GM04503 (cell line): ENCODE measurements at regions not wholly inside any gene's neighbourhood (a gene's known extent, or its start where the extent isn't known, plus 50 kb on each side); places are given as distances from the start of the nearest gene placed in this dataset.
A peak's percentile ranks its signal among the peaks of the same experiment; 100 is the strongest.

Experiments
- DNase-seq: peaks from one replicate; pipeline ENCODE4 v3.0.0-alpha.2; 2012; ENCODE audit warnings: low read depth

DNA sequence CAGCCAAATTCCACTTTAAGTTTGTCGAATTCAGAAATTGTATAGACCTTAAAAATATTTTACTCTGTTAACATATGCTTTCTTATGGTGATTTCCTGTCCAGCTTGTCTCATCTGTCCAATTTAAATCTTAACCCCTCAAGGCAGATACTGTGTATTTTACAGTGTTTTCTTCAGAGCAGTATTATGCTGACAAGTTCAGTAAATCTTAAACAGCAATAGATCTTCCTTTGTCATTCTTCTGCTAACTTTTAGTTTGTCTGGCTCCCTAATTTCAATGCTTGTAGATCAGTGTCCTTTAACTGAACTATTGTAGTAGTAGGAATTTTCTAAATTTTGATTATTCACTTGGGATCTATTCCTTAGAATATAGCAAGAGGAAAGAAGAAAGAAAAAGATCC, 52.8 kb upstream of the MEIS1 start:
- no peak for DNase-seq

DNA sequence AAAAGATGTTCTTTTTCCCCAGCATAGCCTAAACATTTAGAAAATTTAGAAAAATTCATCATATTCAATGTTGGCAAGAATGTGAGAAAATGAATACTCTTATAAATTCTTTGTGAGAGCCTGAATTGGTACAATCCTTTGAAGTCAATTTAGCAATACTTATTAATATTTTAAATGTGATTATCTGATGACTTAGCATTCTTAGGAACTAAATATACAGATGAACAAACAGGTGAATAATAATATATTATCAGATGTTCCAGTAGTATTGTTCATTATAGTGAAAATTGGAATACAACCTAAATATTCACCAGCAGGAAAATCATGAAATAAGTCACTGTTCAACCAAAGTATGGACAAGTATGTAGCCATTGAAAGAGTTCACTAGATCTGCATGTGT, 55.5 kb upstream of the MEIS1 start:
- no peak for DNase-seq

DNA sequence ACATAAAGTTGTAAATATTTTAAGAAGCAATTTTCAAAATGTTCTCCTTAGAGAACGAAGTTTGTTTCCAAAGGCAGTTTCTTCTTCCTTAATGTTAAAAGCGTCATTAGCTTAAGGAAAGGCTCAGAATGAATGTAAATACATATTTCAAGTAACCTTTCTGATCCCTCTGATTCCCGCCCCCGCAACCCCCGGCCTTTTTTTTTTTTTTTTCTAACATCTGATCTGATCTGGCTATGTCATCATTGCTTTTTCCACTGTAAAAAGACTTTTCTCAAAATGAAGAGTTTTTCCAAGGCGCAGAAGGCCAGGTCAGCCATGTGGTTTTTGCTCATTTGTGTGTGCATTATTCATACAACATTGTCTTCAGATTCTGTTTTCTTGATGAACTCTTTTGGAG, 57.1 kb upstream of the MEIS1 start:
- DNase-seq, result no peak

DNA sequence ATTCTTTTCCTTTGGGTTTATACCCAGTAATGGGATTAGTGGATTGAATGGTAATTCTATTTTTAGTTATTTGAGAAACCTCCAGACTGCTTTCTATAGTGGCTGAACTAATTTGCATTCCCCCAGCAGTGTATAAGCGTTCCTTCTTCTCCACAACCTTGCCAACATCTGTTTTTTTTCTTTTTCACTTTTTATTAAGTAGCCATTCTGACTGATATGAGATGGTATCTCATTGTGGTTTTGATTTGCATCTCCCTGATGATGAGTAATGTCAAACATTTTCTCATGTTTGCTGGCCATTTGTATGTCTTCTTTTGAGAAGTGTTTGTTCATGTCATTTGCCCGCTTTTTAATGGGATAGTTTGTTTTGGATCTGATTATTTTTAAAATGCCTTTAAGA, 64.1 kb upstream of the MEIS1 start:
- no peak for DNase-seq

DNA sequence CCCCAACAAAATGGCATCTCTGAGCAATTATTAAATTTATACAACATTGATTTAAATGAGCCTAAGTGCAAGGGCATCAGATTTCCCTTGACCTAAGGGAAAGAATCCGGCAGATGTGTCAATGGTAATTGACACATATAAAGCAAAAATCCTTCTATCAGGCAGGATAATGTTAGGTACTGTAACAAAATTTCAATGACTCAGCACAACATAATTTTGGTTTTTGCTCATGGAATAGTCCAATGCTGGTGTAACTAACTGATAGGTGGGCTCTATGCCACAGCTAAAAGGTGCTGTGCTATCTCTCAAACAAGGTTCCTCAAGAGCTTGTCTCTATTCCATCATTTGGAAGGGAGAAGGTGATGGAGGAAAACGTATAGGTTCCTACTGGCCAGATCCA, 68.3 kb upstream of the MEIS1 start:
- DNase-seq, result no peak

DNA sequence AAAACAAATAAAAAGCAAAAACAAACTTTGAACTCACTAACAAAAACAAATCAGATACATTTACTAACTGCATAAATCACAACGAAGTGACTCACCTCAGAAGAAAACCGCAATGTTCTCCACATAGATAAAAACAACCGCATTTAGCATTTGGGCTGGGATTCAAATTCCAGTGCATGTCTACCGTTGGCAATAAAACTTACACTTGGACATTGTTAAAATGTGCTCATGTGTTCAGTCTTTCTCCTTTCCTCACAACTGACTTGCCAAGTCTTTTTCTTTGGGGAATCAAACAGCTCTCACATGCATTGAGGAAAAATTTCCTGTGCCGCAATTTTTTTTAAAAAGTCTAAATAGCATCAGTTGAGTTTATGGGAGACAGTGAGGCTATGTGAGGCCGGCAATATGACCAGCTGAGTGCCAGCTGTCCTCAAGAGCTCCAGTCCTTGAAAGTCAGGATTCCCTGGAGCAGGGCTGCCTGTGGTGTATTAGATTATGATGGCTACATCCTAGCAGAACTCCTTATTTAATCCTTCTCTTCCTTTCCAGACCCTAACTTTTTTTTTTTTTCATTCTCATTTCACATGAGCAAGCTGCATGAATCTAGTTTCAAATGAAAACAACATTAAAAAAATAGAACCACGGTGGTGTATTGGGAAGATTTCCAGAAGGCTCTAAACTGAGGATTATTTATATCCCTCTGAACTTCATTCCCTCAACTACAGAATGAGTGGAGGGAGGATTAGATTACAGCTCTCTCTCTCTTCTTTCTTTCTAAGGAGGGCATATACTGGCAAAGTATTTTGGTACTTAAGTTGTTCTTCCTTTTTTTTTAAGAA, 70.2 kb upstream of the MEIS1 start:
- DNase-seq, result peak; percentile 45

DNA sequence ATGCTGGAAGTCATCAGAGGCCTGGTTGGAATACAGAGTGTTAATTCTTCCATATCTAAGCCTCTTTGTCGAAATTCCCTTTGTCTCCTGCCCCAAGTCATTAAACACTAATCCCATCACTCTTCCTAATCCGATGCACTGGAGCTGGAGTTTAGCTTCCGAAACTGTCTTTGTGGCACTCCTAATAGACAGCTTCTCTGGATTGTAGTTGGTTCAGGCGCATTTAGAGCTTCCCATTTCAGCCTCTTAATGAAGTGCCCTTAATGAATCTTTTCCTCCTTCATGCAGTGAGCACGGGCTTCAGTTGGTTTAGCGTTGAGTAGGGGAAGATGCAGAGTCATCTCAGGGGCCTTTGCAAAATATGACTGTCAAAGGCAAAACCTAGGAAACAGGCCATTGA, 72.2 kb upstream of the MEIS1 start:
- no peak for DNase-seq

DNA sequence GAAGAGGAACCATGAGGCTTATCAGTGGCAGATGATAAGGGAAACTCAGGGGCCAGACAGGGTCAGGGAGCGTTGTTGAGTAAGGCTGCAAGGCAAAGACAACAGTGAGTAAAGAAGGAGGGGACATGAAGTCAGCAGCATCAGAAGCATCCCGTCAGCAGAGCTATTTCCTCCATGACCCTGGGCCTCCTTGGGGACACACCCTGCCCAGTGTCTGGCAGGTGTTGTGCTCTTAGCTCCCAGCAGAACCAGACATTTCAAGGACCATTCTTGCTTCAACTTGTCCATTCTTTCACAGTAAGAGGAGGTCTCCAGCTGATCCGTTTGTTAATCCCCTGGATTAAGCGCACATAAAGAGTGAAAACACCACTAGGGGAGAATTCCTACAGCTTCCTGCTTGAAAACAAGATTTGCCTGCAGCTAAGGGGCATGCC, 88.7 kb upstream of the MEIS1 start:
- no peak for DNase-seq

DNA sequence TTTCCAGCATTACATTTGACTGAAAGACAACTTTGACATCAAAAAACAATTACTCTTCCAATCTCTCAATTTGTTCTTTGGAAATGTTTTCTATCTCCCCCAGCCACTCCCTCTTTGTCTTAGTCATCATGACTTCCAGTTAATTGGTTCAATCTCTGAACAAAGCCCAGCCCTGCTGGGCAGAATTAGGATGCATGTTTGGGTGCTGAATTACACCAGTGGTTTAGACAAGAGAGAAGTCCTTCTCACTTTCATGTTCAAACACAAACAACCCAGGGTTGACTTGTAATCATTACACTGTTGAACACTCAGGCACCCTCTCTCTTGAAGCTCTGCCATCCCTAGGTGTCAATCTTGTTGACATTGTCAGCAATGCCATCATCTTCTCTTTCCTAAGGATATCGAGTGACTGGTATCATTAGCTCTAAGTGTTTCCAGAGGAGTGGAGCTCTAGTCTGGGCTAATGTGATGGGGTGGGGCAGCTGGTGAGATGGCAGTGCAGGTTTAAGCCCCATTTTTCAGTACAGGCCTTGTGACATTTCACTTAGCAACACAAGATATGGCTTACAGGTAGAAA, 90.8 kb upstream of the MEIS1 start:
- DNase-seq, result no peak

DNA sequence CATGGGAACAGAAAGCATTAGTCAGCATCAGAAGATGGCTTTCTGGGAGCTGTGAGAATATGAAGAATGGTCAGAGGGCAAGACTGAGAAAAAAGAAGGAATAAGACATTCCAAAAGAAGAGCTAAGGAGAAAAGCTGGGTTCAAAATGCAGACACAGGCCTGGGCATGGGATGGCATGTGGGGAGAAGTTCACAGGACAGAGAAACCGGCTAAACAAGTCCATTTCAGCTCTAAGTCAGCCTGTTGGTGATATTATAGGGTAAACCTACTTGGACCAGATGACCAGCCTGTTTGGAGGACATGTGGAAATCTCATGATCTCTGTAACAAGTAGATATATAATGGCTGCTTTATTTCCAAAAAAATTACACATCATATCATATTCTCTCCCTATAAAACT, 91.7 kb upstream of the MEIS1 start:
- DNase-seq, result no peak

DNA sequence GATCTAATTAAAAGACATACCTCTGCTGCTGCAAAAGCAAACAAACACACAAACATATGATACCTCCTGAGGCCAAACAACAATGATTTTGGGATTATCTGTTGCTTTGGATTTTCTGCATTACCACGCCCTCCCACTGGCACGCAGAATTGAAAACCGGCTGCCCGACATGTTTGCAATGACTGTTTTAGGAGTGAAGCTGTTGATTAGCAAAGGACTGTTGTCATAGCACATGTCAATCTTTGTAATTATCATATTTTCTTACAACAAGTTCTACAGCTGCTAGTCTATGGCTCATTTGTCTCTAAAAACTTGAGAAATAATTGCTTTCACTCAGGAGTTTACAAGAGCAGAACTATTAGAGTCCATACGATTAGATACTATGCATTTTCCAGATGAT, 94.4 kb upstream of the MEIS1 start:
- no peak for DNase-seq

DNA sequence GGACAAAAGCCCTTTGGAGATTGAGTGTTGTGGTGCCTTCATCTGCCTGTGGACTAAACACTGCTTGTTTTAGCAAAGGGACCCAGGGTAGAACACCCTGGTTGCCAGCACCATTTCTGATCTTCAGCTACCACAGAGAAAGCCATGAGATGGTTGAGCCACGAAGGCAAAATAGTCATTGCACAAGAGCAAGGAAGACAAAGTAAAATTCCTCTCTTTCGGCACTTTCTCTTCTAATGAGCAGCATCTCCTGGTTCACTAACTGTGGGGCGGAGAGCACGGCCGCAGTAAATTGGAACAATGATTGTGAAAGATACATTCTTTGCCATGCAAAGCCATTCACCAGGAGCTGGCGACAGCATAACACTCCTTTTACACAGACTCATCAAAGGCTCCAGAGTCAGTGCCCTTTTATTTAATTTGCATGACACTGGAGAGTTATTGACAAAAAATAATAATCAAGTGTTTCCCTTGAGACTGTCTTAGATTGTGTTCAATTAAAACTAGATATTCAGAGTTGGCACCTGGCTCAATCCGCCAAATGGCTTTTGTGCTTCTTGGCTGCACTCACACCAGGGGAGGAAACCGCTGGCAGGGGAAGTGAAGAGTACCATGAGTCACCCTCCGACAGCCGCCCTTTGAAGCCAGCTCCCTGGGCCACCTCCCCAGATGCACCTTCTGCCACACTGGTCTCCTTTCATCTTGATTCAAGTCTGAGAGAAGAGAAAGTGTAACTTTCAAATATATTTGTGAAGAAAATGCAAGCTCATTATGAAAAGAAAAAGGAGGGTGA, 100.5 kb upstream of the MEIS1 start:
- DNase-seq, result no peak

DNA sequence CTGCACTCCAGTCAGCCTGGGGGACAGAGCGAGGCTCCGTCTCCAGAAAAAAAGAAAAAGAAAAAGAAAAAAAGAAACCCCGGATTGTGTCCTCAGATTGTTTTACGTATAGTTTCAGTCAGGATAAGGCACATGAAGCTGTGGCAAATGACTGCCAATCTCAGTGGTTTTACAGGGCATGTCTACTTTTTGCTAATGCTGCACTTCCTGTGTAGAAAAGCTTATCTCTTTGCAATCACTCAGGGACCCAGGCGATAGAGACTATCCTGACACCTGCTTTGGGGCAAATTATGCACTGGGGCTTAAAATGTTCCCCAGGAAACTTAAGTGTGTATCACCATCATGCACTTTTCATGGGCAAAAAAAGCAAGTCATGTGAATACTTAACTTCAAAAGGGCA, 103.7 kb upstream of the MEIS1 start:
- no peak for DNase-seq

DNA sequence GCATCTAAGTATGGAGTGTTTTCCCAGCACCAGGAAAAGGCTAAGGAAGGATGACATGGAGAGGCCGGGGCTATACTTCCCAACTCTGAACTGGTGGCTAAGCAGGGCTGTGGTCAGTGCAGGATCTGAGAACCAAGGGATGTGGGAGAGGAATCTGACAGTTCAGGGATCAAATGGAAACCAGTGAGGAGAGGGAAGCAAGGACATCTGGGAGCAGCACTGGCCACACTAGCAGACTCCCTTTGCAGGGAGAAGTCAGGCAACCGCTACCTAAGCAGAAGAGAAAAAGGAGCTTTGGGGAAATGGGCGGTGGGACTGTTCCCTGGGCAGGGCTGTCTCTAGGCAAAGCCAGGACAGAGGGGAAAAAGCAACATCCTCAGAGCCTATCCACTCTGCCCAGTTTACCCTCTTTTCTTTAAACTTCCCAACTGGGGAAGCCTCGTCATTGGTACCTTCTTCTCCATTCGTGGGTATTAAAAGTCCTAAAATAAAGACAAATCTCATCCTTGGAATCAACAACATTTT, 105.8 kb upstream of the MEIS1 start:
- no peak for DNase-seq

DNA sequence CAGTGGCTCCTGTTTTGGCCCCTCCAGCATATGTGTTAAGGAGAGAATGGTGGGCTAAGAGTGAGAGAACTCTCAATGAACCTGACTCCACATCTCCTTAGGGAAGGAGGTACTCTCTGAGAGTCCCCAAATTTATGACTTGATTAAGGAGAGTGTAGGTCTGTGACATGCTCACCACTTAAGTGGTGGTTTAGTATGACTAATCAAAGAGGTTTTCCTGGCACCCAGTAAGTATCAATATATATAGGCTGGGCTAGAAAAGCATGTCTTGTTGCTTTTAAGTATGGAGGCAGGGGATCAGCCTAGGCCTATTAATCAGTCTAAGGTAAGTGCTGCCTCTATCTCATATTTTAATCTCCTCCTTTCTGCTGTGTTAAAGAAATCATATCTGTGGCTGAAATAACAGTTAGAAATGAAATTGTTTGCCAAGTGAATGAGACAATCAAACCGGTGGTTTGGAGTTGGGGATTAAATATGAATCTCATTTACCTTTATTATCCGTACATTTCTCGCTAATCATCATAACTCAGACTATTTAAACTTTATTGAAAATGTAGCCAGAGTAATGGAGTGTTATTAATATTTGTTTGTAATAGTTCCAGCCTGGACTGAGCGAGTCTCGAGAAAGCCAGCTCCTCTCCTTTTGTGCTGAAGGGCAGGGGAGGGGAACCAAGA, 107.7 kb upstream of the MEIS1 start:
- DNase-seq, result no peak

DNA sequence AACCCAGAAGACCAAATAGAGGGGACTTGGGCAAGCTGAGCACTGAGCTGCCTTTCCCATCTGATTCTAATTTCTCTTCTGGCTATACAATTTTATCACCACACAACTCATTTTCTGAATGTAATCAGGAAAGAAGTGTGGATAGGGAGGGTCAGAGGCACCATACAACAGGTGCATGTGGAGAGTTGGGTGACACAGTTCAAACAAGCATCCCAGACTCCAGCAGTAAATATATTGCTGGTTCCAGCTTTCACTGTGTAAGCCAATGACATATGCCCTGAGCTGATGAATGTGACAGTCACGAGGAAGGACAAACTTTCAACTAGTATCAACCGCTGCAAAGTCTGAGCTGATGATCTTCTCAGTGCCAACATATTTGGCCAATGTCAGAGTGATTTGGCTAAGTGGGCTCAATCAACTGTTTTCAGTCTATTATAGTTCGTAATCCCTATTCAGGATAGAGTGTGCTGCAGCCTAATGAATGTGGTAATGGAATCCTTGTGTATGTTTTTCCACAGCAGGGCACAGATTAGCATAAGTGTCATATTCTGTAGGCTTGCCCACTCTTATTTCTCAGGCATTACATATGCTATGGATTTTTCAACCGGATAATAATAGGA, 109.9 kb upstream of the MEIS1 start:
- no peak for DNase-seq

DNA sequence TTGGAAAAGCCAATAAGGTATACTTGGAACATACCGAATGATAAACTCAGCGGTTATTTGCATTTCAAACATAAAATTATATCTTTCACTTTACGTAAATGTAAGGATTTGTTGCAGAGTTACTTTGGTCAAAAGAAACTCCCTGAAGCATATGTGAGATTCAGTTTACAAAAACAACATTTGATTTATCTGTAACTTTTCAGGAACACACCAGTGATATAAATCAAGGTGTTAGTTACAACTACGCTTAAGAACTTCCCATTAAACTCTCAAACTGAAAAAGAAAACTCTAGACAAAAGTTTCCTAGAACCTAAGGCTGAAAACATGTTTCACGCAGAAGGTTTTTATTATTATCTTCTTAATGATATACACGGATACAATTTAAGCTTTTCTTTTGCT, 110.6 kb upstream of the MEIS1 start:
- no peak for DNase-seq

DNA sequence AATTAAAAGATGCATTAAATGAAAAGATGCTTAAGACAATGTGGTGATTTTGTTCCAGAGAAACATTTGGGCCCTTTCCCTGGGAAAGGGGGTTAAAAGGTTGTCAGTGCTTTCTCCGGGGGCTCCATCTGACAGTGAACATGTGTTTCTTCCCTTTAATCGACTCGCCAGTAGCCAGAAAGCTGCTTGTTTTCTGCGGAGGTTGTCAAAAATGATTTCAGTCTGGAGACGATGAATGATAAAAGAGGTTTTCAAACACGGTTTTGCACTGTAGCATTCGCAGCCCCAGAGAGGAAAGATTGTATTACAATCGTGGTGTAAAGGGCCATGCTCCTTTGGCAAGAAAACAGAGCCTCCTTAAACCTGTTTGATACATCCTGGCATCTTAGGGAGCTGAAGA, 111.5 kb upstream of the MEIS1 start:
- DNase-seq, result no peak

DNA sequence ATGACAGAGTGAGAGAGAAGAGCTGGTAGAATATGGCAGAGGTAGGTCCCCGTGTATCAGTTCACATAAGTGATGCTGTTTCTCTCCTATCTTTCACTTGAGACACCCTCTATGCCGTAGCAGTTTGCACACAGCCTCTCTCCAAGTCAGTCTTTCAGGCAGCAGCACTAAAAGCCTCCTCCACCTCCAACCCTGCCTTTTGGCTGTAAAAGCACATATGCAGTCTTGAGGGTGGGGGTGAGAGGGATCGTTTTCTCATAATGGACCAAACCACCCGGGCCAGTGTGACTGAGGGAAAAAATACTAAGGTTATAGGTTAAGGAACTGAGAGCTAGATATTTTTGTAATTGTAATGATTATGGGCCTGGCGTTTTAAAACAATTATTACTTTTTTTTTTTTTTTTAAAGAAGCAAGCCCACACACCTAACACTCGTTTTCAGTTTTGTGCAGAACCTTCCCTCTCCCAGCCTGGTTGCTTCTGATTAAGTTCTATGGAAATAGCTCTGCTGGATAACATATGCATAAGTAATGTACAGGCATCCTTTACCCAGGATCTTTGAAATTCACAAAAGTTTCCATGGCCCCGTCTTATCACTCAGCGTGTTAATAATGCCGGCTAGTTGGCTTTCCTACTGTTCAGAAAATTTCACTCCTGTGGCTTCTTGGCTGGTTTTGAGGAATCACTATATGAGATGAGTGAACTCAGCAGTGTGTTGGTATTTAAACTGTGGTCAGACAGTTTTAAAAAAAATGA, 112.2 kb upstream of the MEIS1 start:
- DNase-seq, result no peak

DNA sequence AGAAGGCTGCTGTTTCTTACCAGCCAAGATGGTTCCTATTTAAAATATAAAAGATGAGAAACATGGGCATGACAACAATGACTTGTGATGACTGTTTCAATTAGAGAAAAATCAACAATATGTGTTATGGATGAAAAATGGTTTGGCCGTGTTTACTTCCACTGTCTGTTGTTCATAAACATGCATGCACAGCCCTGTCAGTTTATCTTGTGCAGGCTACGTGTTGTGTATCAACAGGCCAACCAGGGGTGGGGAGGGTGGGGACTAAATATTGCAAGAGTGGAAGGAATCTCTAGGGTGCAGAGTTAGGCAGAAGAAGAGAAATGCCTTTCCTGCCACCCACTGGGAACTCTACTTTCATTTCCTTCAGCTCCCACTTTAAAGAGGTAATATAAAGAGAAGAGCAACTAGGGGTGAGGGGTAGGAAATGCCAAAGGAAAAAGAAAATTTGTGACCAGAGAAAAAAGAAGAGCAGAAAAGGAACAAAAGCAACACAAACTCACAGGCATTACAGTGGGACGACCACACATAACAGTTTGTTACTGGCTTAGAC, 116.8 kb upstream of the MEIS1 start:
- DNase-seq, result no peak
